GM19193 (cell line): ENCODE measurements at regions not wholly inside any gene's neighbourhood (a gene's known extent, or its start where the extent isn't known, plus 50 kb on each side); places are given as distances from the start of the nearest gene placed in this dataset.

Source experiments
- POLR2A ChIP-seq: IDR thresholded peaks from 4 replicates; pipeline ENCODE4 v1.6.1; 2011; ENCODE audit not compliant: insufficient read depth, insufficient read length; ENCODE audit errors: extremely low read depth

DNA sequence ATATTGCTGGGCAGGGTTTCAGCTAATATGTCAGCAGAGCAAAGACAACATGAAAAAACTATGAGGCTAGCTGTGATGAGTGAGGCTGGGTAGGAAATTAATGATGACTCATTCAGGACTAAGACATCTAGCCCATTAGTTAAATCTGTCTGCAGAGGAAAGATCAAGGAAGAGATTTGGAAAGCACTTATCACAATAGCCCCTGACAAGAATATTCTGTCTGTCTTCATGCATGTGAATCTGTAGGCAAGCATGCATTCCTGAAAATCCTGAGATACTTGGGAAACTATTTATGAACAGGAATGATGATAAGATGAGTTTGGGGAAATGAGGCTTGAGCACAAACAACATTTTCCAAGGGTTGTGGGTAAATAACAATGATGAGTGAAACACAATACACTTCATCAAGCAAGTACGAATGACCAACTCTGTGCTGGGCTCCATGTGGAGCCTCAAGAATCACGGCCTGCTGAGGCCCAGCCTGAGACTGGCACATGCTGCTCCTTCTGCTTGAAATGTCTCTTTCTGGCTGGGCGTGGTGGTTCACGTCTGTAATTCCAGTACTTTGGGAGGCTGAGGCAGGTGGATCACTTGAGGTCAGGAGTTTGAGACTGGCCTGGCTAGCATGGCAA, 96.5 kb upstream of the ASIC2 start:
- no peak for TF ChIP-seq POLR2A

DNA sequence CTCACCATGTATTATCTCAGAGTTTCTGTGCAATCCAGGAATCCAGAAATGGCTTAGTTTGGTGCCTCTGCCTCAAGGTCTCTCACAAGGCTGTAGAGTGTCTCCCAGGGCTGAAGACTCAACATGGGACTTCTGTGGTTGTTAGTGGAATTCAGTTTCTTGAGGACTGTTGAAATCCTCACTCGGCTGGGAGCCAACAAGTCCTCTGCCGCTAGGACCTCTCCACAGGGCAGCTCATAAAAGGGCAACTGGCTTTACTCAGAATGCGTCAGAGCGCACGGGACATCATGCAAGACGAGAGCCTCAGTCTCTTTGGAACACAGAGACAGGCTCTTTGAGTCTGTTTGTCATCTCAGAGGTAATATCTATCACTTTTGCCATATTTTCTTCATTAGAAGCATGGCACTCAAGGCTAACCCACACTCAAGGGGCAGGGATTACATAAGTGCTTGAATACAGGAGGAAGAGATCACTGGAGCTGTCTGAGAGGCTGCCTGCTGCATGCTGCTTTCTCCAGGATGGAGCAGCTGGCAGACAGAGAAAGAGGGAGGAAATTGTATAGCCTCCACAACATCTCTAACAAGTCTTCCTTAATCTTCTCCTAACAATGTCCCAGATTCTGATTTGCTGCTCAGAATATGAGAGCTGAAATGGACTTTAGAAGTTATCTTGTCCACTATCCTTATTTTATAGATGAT, 97.5 kb upstream of the ASIC2 start:
- TF ChIP-seq POLR2A = no peak

DNA sequence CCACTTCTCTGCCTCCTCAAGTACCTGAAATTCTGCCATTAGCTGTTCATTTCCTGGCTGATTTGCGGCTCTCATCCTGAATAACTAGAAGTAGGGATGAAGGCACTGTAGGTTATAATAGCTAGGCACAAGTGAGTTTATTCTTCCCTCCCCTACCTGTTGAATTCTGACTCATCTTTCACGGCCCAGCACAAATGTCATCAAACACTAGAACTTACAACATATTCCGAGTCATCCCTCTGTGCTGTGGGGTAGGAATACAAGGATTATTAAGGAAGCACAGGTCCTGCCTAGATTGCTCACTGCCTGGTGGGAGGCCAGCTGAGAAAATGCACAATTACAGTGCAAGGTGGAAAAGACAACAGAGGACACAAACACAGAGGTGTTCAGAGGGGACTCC, 103.7 kb upstream of the ASIC2 start:
- no peak for TF ChIP-seq POLR2A

DNA sequence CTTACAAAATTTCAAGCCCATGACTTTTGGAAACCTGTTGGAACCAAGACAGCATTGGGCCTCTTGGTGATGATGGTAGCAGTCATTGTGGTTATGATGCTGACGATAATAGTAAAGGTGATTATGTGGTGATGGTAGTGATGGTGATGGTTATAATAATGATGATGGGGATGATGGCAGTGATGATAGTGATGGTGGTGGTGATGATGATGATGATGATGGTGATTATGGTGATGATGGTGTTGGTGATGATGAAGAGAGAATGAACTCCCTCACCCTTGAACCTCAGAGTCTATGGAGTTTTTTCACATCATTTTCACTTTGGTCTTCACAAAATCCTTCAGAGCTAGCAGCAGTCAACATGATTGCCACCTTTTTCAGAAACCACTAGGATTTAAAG, 105.3 kb upstream of the ASIC2 start:
- TF ChIP-seq POLR2A = no peak

DNA sequence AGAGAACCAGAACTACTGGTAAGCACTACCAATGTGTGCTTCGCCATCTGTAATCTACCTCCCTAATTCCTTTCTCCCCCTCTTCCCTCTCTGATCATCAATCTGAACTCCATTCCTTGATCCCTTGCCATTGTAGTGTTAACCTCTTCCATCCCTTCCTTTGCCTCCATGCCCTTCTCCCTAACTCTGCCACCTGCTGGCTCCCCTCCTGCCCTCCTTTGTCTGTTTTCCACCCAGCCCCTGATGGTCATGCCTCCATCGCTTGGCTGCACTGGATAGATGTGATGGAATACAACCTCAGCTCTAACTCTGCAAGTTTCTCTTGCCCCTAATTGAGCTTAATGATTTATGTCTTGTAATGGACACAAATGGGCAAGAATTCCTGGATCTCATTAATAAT, 108.2 kb upstream of the ASIC2 start:
- no peak for TF ChIP-seq POLR2A

DNA sequence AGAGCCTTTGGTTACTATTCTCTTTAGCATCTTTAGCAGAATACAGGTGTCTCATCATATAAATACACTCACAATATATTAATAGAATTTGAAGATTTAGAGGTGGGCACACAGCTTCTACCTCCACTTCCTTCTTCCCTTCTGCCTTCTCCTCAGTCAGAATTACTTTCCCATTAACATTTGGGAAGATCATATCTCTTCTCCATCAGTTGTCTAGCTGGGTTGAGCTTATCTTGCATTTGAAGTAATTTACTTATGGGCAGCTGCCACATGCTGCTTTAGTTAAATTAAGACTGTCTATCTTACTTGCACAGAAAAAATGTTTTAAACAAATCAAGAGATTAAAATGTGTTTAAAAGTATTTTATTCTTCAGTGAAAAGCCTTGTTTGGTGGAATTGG, 110.1 kb upstream of the ASIC2 start:
- TF ChIP-seq POLR2A = no peak

DNA sequence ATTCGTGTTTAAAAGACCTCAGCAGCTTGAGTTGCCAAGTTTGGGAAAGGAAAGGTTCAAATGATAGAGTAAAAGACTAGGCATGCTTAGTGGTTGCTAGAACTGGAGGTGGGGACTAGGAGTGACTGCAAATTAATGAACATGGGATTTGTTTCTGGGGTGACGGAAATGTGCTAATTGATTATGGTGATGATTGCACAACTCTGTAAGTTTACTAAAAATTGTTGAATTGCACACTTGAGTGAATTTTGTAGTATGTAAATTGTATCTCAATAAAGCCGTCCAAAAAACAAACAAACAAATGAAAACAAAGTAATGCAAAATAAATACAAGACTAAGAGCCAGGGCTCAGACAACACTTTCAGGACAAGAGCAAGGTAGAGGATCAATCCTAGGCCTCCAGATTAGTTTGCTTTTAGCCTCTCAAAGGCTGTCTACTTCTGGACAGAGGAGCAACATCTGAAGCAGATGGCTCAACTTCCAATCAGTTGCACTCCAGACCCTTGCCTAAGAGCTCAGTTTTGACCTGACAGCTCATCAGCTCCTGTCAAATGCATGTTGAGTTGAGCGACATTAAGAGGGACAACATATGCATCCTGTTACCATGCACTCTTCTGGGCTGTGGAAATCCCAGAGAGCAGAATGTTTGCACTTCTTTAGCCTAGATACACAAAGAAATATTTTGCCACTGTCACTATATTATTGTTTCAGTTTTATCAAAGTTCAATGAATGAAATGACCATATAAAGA, 111.2 kb upstream of the ASIC2 start:
- no peak for TF ChIP-seq POLR2A

DNA sequence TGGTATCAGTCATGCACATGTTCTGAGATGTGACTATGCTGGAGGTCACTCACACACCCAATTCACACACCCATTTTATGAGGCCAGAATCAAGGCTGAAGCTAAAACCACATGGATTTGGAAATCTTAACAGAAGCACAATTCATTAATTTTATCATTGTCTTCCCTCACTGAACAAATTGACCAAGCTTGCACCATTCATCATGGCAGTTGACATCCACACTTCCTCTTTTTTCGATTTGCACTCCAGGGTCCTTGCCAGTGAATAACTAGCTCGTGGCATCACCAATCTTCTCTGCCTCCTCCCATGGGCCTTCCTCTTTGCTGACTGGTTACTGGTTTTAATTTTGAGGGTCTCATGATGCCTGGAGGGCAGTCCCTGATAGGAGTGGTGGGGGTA, 123.0 kb upstream of the ASIC2 start:
- no peak for TF ChIP-seq POLR2A

DNA sequence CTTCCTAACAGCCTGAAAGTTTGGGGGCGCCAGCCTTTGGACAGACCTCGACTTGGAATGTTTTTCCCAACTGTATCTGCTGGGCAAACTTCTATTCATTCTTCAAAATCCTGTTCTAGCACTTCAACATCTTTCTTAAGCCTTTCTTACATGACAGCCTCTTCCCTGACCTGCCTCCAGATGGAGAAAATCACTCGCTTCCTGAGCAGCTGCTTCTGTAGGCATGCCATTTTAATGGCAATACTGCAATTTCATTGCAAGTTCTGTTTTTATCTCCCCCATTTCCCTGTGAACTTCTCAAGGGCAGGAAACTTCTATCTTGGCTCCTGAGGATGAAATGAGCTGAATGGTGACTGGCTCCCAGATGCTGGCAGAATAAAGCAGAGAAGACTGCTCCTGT, 128.8 kb upstream of the ASIC2 start:
- no peak for TF ChIP-seq POLR2A

DNA sequence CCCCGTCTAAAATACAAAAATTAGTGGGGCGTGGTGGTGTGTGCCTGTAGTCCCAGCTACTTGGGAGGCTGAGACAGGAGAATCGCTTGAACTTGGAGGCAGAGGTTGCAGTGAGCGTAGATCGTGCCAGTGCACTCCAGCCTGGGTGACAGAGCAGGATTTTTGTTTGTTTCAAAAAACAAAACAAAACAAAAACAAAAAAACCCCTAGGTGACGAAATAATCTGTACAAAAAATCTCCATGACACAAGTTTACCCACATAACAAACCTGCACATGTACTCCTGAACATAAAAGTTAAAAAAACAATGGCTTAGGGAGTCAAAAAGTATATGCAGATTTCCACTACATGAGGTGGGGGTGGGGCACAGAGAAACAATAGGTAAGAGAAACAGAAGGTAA, 140.5 kb upstream of the ASIC2 start:
- TF ChIP-seq POLR2A = no peak

DNA sequence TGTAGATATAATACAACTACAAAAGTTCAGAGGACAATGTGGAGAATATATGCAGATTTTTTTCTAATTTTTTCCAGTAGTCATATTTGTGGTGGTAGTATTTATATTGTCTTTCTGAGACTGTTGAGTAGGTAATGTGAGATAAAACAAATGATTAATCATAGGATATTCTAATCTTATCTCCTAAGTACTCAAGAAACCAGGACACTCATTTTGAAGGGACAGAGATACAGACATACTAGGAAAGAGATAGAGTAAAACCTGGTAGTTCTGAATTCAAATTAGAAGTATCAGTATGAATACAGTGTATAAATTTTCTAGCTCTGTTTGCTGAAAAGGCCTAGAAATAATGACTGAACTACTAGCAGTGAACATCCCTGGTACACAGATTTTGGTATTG, 141.7 kb upstream of the ASIC2 start:
- TF ChIP-seq POLR2A = no peak

DNA sequence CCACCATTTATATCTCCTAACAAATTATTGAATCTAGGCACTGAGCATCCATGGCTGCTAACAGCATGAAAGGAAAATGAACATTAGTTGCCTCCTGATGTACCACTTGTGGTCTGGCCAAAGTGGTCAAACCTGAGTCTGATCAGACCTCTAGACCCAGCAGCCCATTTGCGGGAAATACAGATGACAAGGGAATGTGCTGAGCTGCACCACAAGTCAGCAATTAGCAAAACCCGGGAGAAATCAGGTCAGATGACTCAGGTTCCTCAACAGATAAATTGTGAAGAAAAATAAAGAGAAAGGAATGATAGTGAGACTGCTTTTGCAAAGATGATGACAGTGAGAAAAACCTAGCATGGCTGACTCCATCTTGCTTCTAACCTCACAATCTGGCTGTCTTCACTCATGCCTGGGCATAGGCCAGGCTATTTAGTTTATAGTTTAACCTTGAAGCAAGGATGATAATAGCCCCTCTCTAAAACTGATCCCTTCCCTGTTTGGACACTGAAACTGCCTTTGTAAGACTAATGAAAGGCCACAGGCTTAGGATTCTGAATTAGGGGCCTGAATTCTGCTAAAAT, 142.7 kb upstream of the ASIC2 start:
- no peak for TF ChIP-seq POLR2A

DNA sequence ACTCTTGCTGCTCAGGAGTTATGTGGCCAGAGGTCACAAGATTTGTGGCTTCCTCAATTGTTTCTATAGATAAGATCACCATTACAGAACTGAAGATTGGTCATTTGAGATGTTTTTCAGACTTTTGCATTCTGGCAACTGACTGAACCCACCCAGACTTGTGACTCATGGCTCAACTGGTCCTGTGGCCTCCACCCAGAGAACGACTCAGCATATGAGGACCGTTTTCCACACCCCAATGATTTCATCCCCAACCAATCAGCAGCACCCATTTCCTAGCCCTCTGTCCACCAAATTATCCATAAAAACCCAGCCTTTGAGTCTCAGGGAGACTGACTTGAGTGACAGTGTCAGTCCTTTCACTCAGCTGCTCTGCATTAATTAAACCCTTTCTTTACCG, 143.2 kb upstream of the ASIC2 start:
- no peak for TF ChIP-seq POLR2A

DNA sequence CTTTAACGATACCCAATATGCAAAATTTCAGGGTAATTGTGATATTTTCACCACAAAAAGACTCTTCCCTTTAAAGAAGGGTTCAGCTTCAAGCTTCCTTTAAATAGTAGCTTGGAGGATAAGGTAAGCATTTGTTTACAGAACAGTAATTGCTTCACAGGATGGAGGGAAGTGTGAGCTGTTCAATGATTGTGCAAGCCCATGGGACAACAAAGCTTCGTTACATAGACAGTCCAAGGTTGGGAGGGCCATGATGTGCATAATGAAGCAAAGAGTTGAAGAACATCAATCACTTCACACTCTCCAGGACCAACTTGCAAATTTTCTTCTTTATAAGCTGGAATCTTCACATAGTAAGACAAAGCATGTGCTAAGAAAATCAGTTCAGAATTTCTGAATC, 145.0 kb upstream of the ASIC2 start:
- no peak for TF ChIP-seq POLR2A

DNA sequence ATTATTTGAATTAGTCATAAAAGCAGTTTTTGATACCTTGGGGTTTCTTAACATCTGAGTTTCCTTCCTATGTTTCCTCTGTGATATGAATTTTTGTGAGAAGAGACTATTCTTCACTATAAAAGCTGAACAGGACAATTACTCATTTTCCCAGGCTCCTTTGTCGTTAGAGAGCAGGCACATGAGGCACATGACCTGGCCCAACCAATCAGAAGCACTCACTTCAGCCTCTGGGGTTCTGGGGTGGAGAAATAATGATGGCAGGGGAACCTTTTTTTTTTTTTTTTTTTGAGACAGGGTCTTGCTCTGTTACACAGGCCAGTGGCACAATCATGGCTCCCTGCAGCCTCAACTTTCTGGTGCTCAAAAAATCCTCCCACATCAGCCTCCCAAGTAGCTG, 145.5 kb upstream of the ASIC2 start:
- TF ChIP-seq POLR2A = no peak

DNA sequence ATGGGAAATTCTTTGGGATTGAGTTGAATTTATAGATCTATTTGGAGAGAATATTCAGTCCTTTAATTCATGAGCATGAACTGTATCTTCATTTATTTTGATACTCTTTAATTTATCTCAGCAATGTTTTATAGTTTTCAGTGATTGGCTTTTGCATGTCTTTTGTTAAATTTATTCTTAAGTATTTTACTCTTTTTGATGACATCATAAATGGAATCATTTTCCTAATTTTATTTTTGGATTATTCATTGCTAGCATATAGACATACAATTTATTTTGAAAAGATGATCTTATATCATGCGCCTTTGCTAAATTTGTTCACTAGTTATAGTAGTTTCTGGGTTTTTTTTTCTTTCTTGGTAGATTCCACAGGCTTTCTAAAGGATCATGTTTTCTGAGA, 149.2 kb upstream of the ASIC2 start:
- TF ChIP-seq POLR2A = no peak
